Ramos (cell line): ENCODE measurements at regions not wholly inside any gene's neighbourhood (a gene's known extent, or its start where the extent isn't known, plus 50 kb on each side); places are given as distances from the start of the nearest gene placed in this dataset.

ENCODE experiments used
- in situ Hi-C: fragments of 300-500 bp; cut with MboI; formaldehyde crosslinking; loops from one replicate; pipeline ENCODE4 v1.14.3; 2022; ENCODE audit warnings: low sequenced_read_pairs; ENCODE audit not compliant: unreplicated experiment

GRCh38 chr4:159435561-159436023, 332.7 kb downstream of the RAPGEF2 start:
- in situ Hi-C loops: loop anchor here (25.0 kb wide), 2 partner anchors 698 to 1173 kb away; no protein-coding TSS in a partner anchor

GRCh38 chr4:159443975-159444374, 341.1 kb downstream of the RAPGEF2 start:
- in situ Hi-C loops: loop anchor here (25.0 kb wide), 2 partner anchors 707 to 1182 kb away; no protein-coding TSS in a partner anchor

GRCh38 chr4:159444678-159445077, 341.8 kb downstream of the RAPGEF2 start:
- in situ Hi-C loops: loop anchor here (25.0 kb wide), 2 partner anchors 707 to 1182 kb away; no protein-coding TSS in a partner anchor

- in situ Hi-C loops: loop anchor here (25.0 kb wide), 2 partner anchors 708 to 1183 kb away; no protein-coding TSS in a partner anchor
Measured at GRCh38 chr4:159445692-159446091, 342.8 kb downstream of the RAPGEF2 start.

- in situ Hi-C loops: loop anchor here (25.0 kb wide), 2 partner anchors 709 to 1184 kb away; no protein-coding TSS in a partner anchor
Measured at GRCh38 chr4:159446266-159446976, 343.5 kb downstream of the RAPGEF2 start.

GRCh38 chr4:159447296-159447695, 344.4 kb downstream of the RAPGEF2 start:
- in situ Hi-C loops: loop anchor here (25.0 kb wide), 2 partner anchors 710 to 1185 kb away; no protein-coding TSS in a partner anchor

GRCh38 chr4:159451006-159451405, 348.1 kb downstream of the RAPGEF2 start:
- in situ Hi-C loops: no loop called here

GRCh38 chr4:159455675-159456237, 352.9 kb downstream of the RAPGEF2 start:
- in situ Hi-C loops: no loop called here

GRCh38 chr4:159460371-159460770, 357.5 kb downstream of the RAPGEF2 start:
- in situ Hi-C loops: no loop called here

GRCh38 chr4:159463235-159463634, 360.4 kb downstream of the RAPGEF2 start:
- in situ Hi-C loops: no loop called here

GRCh38 chr4:159464302-159464701, 361.4 kb downstream of the RAPGEF2 start:
- in situ Hi-C loops: no loop called here

GRCh38 chr4:159476886-159477285, 374.0 kb downstream of the RAPGEF2 start:
- in situ Hi-C loops: no loop called here

GRCh38 chr4:159480826-159481225, 377.9 kb downstream of the RAPGEF2 start:
- in situ Hi-C loops: no loop called here

- in situ Hi-C loops: no loop called here
Measured at GRCh38 chr4:159481936-159482335, 379.1 kb downstream of the RAPGEF2 start.

GRCh38 chr4:159483110-159483781, 380.4 kb downstream of the RAPGEF2 start:
- in situ Hi-C loops: no loop called here

- in situ Hi-C loops: no loop called here
Measured at GRCh38 chr4:159483782-159484741, 381.2 kb downstream of the RAPGEF2 start.

GRCh38 chr4:159484864-159485263, 382.0 kb downstream of the RAPGEF2 start:
- in situ Hi-C loops: no loop called here

- in situ Hi-C loops: no loop called here
Measured at GRCh38 chr4:159487284-159487747, 384.4 kb downstream of the RAPGEF2 start.

- in situ Hi-C loops: no loop called here
Measured at GRCh38 chr4:159489646-159490045, 386.8 kb downstream of the RAPGEF2 start.
